Endothelial cell of umbilical vein (primary cell): ENCODE measurements at regions not wholly inside any gene's neighbourhood (a gene's known extent, or its start where the extent isn't known, plus 50 kb on each side); places are given as distances from the start of the nearest gene placed in this dataset.

Source experiments
- EZH2 ChIP-seq: IDR thresholded peaks from 2 replicates; pipeline ENCODE4 v1.6.1; 2012; ENCODE audit warnings: borderline replicate concordance, low read depth, mild to moderate bottlenecking, moderate library complexity, low read length, inconsistent platforms; ENCODE audit not compliant: severe bottlenecking
- GATA2 ChIP-seq: IDR thresholded peaks from 2 replicates; pipeline ENCODE4 v1.7.0; 2011; ENCODE audit warnings: low read depth, mild to moderate bottlenecking, moderate library complexity, mixed read lengths, low read length; ENCODE audit not compliant: insufficient read length, insufficient read depth
- POLR2A ChIP-seq: IDR thresholded peaks from 2 replicates; pipeline ENCODE4 v1.6.1; 2012; ENCODE audit warnings: low read depth, mild to moderate bottlenecking, control low read depth, low read length
- POLR2AphosphoS5 ChIP-seq: IDR thresholded peaks from 2 replicates; pipeline ENCODE4 v1.6.1; 2012; ENCODE audit warnings: low read depth, mild to moderate bottlenecking, control low read depth, low read length, moderate library complexity; ENCODE audit not compliant: insufficient read depth
- TF ChIP-seq, protein P1 (sequence below), 2 donors: IDR thresholded peaks; 1 replicate in 1 of 2; 2 replicates in 1 of 2; pipeline ENCODE4 v1.5.1; 2011; ENCODE audit warnings: low read length in 2 of 2, mild to moderate bottlenecking in 2 of 2, moderate library complexity in 2 of 2, control low read depth in 1 of 2, inconsistent platforms in 1 of 2, low read depth in 1 of 2; ENCODE audit not compliant: insufficient read depth in 1 of 2; ENCODE audit errors: extremely low read depth in 1 of 2

- TF ChIP-seq, protein P1, sequence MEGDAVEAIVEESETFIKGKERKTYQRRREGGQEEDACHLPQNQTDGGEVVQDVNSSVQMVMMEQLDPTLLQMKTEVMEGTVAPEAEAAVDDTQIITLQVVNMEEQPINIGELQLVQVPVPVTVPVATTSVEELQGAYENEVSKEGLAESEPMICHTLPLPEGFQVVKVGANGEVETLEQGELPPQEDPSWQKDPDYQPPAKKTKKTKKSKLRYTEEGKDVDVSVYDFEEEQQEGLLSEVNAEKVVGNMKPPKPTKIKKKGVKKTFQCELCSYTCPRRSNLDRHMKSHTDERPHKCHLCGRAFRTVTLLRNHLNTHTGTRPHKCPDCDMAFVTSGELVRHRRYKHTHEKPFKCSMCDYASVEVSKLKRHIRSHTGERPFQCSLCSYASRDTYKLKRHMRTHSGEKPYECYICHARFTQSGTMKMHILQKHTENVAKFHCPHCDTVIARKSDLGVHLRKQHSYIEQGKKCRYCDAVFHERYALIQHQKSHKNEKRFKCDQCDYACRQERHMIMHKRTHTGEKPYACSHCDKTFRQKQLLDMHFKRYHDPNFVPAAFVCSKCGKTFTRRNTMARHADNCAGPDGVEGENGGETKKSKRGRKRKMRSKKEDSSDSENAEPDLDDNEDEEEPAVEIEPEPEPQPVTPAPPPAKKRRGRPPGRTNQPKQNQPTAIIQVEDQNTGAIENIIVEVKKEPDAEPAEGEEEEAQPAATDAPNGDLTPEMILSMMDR (IDR thresholded peaks at IDR 0.05; ENCODE audit: extremely low read depth in 1 of 2, insufficient read depth in 1 of 2, low read depth in 1 of 2, low read length in 2 of 2): no peak
- TF ChIP-seq POLR2AphosphoS5 (no peak), GATA2 (no peak), POLR2A (no peak), EZH2 (no peak)
These were observed 322.8 kb downstream of the TGFB2 start for GRCh38 chr1:218667781-218668516.
